Stomach (tissue), 8 donors: ENCODE measurements at regions not wholly inside any gene's neighbourhood (a gene's known extent, or its start where the extent isn't known, plus 50 kb on each side); places are given as distances from the start of the nearest gene placed in this dataset.

Experiments used
- DNase-seq, 2 donors: peaks; one replicate each; pipeline versions ENCODE4 v3.0.0 to v3.0.0-alpha.2; 2013 to 2019
- H3K27ac ChIP-seq, 5 donors: fragments of 200-600 bp in 4 of 5; sonication (generic) in 4 of 5; one replicate each; pipeline ENCODE4 v1.5.1; 2013 to 2019; ENCODE audit warnings: mild to moderate bottlenecking in 1 of 5, moderate library complexity in 1 of 5
- H3K27me3 ChIP-seq, 3 donors: fragments of 200-600 bp; sonication (generic); one replicate each; pipeline ENCODE4 v1.5.1; 2017 to 2019; ENCODE audit warnings: mixed run types in 1 of 3
- H3K36me3 ChIP-seq, 4 donors: fragments of 200-600 bp; sonication (generic); 1 replicate in 3 of 4; 2 replicates in 1 of 4; pipeline ENCODE4 v1.5.1; 2016 to 2019
- H3K4me1 ChIP-seq, 4 donors: fragments of 200-600 bp; sonication (generic); one replicate each; pipeline ENCODE4 v1.5.1; 2016 to 2019
- H3K4me3 ChIP-seq, 4 donors: fragments of 200-600 bp; sonication (generic) in 3 of 4; one replicate each; pipeline ENCODE4 v1.5.1; 2016 to 2019; ENCODE audit warnings: mild to moderate bottlenecking in 1 of 4
- H3K9me3 ChIP-seq, 4 donors: fragments of 200-600 bp; sonication (generic); one replicate each; pipeline ENCODE4 v1.5.1; 2016 to 2019
- EP300 ChIP-seq: sonication (generic); formaldehyde crosslinking; IDR thresholded peaks from one replicate; pipeline ENCODE4 v1.6.1; 2017; ENCODE audit warnings: antibody characterized with exemption
- POLR2A ChIP-seq, 4 donors: fragments of 450-650 bp; IDR thresholded peaks; one replicate each; pipeline ENCODE4 v1.6.1; 2016; ENCODE audit warnings: antibody characterized with exemption in 4 of 4, control low read depth in 2 of 4, mild to moderate bottlenecking in 1 of 4, moderate library complexity in 1 of 4
- POLR2AphosphoS5 ChIP-seq, 3 donors: sonication (generic); formaldehyde crosslinking; IDR thresholded peaks; one replicate each; pipeline ENCODE4 v1.6.1; 2016; ENCODE audit warnings: antibody characterized with exemption in 3 of 3
- WGBS, 5 donors: extraction: QIAGEN DNeasy Blood & Tissue Kit in 3 of 5; methylation state at CpG; one replicate each; pipeline versions ENCODE4 v1.1.5 to v1.1.7; 2013 to 2018; 5-methylcytosine and 5-hydroxymethylcytosine counted together
- intact Hi-C: fragments of 100-400 bp; cut with DNase I; formaldehyde crosslinking; loops from one replicate; pipeline ENCODE4 v1.15.1; 2023; ENCODE audit warnings: low total_unique reads
- TF ChIP-seq, protein P1 (sequence below), 7 experiments: fragments of 450-650 bp in 4 of 7; fragments of 200-600 bp in 3 of 7; sonication (generic) in 3 of 7; IDR thresholded peaks; one replicate each; pipeline ENCODE4 v1.5.1; 2016 to 2019; ENCODE audit warnings: antibody characterized with exemption in 7 of 7, control low read depth in 2 of 7, mild to moderate bottlenecking in 1 of 7
- donor health status: healthy with polysubstance abuse.
- donor health status: Bipolar disorder and iron deficiency.
- donor health status: healthy.

DNA sequence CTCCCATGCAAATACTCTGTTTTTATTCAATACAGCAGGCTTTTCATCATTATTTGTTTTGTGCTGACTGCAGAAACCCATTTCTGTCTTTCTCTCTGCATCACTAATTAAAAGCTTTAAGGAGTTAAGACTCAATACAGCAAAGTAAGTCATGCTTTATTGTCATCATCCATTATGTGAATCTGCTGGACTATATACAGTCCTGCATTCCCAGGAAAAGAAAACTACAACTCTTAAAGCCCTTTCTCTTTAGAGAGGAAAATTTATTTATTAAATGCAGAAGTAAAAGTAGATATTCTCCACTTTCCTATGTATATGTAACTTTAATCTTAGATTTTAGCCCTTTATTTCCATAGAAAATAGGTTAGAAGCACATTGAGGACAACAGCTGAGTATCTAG, 706.6 kb upstream of the RGMB start:
- no peak for TF ChIP-seq POLR2A (IDR thresholded peaks at IDR 0.05)
- no peak for TF ChIP-seq POLR2AphosphoS5 (IDR thresholded peaks at IDR 0.05)
- TF ChIP-seq, protein P1, sequence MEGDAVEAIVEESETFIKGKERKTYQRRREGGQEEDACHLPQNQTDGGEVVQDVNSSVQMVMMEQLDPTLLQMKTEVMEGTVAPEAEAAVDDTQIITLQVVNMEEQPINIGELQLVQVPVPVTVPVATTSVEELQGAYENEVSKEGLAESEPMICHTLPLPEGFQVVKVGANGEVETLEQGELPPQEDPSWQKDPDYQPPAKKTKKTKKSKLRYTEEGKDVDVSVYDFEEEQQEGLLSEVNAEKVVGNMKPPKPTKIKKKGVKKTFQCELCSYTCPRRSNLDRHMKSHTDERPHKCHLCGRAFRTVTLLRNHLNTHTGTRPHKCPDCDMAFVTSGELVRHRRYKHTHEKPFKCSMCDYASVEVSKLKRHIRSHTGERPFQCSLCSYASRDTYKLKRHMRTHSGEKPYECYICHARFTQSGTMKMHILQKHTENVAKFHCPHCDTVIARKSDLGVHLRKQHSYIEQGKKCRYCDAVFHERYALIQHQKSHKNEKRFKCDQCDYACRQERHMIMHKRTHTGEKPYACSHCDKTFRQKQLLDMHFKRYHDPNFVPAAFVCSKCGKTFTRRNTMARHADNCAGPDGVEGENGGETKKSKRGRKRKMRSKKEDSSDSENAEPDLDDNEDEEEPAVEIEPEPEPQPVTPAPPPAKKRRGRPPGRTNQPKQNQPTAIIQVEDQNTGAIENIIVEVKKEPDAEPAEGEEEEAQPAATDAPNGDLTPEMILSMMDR (IDR thresholded peaks at IDR 0.05), result no peak
- TF ChIP-seq EP300, result no peak

DNA sequence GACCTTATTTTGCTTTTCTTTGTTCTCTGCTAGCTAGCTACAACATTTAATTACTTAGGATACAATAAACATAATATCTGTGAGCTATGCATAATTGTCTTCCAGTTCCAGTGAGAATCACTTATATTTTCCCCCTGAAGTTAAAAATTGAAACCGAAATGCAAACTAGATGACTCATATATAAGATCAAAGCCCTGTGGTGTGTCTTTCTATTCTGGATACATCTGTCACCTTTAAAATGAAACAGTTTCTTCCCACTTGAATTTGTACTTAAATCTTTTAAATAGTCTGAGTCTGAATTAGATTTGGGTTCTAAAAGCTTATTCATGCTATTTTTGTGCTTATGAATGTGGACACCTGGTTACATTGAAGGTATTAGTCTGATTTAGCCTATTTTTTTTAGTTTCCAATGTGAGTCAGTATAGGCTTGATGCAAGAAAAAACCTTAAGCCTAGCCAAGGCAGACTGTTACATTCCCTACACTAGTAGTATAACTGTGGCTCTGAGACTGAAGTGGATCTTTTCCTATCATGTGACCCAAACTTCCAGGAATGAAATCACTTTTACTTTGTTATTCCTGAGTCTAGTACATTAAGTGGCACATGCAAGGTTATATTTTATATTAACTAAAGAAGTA, 703.5 kb upstream of the RGMB start:
- no peaks in the 10 kb centered on the region for H3K4me1 ChIP-seq
- H3K36me3 ChIP-seq, result no peaks in the 10 kb centered on the region
- H3K4me3 ChIP-seq, result no peak overlapping the region
- DNase-seq, result no peak
- H3K27me3 ChIP-seq, result no peaks in the 10 kb centered on the region
- TF ChIP-seq POLR2AphosphoS5 (IDR thresholded peaks at IDR 0.05) (no peak), POLR2A (IDR thresholded peaks at IDR 0.05) (no peak), EP300 (no peak)
- TF ChIP-seq, protein P1 (IDR thresholded peaks at IDR 0.05), result no peak
- 46 to 93% (median 86%) methylated on average over 1 of the region's 1 CpG for WGBS, 5 donors
- H3K27ac ChIP-seq, result no peak overlapping the region
- intact Hi-C loops, result no loop called here
- H3K9me3 ChIP-seq, result no peaks in the 10 kb centered on the region

More for the DNA sequence above, 706.6 kb upstream of the RGMB start:
- intact Hi-C loops, result no loop called here
- Histone ChIP-seq H3K27ac (no peak overlapping the region), H3K9me3 (no peaks in the 10 kb centered on the region), H3K4me3 (no peak overlapping the region), H3K36me3 (no peaks in the 10 kb centered on the region), H3K4me1 (no peaks in the 10 kb centered on the region), H3K27me3 (no peaks in the 10 kb centered on the region)
- DNase-seq, result no peak

- Histone ChIP-seq H3K27ac (no peak overlapping the region), H3K36me3 (no peaks in the 10 kb centered on the region), H3K4me1 (no peaks in the 10 kb centered on the region), H3K9me3 (no peaks in the 10 kb centered on the region), H3K4me3 (no peak overlapping the region), H3K27me3 (no peaks in the 10 kb centered on the region)
- no peak for DNase-seq
- TF ChIP-seq POLR2AphosphoS5 (IDR thresholded peaks at IDR 0.05) (no peak), POLR2A (IDR thresholded peaks at IDR 0.05) (no peak), EP300 (no peak)
- TF ChIP-seq, protein P1 (IDR thresholded peaks at IDR 0.05), result no peak
- WGBS, 5 donors, result 85 to 96% (median 92%) methylated on average over 3 of the region's 3 CpGs
- intact Hi-C loops, result no loop called here
Measured at GRCh38 chr5:98072921-98073320, 700.5 kb upstream of the RGMB start.

DNA sequence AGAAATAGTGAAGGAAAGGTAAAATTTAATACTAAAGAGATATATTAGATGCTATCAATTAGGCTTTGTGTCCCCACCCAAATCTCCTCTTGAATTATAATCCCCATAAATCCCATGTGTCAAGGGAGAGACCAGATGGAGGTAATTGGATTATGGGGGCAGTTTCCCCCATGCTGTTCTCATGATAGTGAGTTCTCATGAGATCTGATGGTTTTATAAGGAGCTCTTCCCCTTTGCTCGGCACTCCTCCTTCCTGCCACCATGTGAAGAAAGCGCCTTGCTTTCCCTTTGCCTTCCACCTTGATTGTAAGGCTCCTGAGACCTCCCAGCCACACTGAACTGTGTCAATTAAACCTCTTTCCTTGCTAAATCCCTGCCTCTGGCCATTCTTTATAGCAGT, 697.0 kb upstream of the RGMB start:
- no peak overlapping the region for H3K4me3 ChIP-seq
- no peak for DNase-seq
- no peak for TF ChIP-seq POLR2AphosphoS5 (IDR thresholded peaks at IDR 0.05)
- no peak for TF ChIP-seq EP300
- TF ChIP-seq POLR2A (IDR thresholded peaks at IDR 0.05), result no peak
- TF ChIP-seq, protein P1 (IDR thresholded peaks at IDR 0.05), result no peak
- H3K27ac ChIP-seq, result no peak overlapping the region
- intact Hi-C loops, result no loop called here
- H3K9me3 ChIP-seq, result no peaks in the 10 kb centered on the region
- no peaks in the 10 kb centered on the region for H3K4me1 ChIP-seq
- 66 to 93% (median 86%) methylated on average over 2 of the region's 2 CpGs for WGBS, 5 donors
- no peaks in the 10 kb centered on the region for H3K36me3 ChIP-seq
- H3K27me3 ChIP-seq, result no peaks in the 10 kb centered on the region
